H1 (cell line): ENCODE measurements at regions not wholly inside any gene's neighbourhood (a gene's known extent, or its start where the extent isn't known, plus 50 kb on each side); places are given as distances from the start of the nearest gene placed in this dataset.

Source experiments
- BCL11A ChIP-seq, 2 experiments: IDR thresholded peaks; one replicate each; pipeline ENCODE4 v1.6.1; 2011; ENCODE audit warnings: low read depth in 2 of 2, low read length in 2 of 2, mild to moderate bottlenecking in 2 of 2
- BRCA1 ChIP-seq: IDR thresholded peaks from 2 replicates; pipeline ENCODE4 v1.6.1; 2012; ENCODE audit warnings: low read depth, low read length, improper control_type of control experiment
- CHD1 ChIP-seq: IDR thresholded peaks from 2 replicates; pipeline ENCODE4 v1.6.1; 2012; ENCODE audit warnings: low read depth, low read length, improper control_type of control experiment
- CREB1 ChIP-seq: IDR thresholded peaks from 2 replicates; pipeline ENCODE4 v1.6.1; 2012; ENCODE audit warnings: inconsistent platforms
- RNF2 ChIP-seq: fragments of 200-900, 300-1000 bp; sonication (generic); IDR thresholded peaks from 2 replicates; pipeline ENCODE4 v1.7.1; 2016; ENCODE audit warnings: borderline replicate concordance, low read depth, mild to moderate bottlenecking, antibody characterized with exemption, low read length; ENCODE audit not compliant: poor library complexity, severe bottlenecking; ENCODE audit errors: missing control alignments
- SRF ChIP-seq: IDR thresholded peaks from 2 replicates; pipeline ENCODE4 v1.6.1; 2011; ENCODE audit warnings: mild to moderate bottlenecking, low read depth, low read length, moderate library complexity
- TF ChIP-seq, protein P1 (sequence below): IDR thresholded peaks from 2 replicates; pipeline ENCODE4 v1.6.1; 2011; ENCODE audit warnings: low read length, improper control_type of control experiment

DNA sequence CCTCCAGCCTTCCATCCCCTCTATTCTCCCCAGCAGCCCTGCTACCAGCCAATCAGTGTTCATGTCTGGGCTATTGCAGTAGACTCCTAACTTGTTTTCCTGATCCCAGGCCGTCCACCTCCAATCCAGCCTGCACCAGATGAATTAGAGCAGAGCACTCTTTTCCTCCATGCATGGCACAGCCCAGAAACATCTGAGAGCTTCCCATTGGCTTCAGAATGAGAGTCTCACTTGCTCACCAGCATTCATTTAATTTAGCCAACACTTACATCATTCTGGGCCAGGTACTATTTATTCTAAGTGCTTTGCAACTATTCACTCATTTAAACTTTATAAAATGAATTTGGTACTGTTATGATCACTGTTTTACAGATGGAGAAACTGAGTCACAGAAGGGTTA lies 51.4 kb upstream of the DUSP5 start (continued):
- TF ChIP-seq RNF2 (no peak), SRF (no peak), BCL11A (IDR thresholded peaks at IDR 0.05; ENCODE audit: low read depth in 2 of 2, low read length in 2 of 2) (no peak), CHD1 (no peak), CREB1 (no peak), BRCA1 (no peak)
- TF ChIP-seq, protein P1, sequence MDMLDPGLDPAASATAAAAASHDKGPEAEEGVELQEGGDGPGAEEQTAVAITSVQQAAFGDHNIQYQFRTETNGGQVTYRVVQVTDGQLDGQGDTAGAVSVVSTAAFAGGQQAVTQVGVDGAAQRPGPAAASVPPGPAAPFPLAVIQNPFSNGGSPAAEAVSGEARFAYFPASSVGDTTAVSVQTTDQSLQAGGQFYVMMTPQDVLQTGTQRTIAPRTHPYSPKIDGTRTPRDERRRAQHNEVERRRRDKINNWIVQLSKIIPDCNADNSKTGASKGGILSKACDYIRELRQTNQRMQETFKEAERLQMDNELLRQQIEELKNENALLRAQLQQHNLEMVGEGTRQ, result no peak
- TF ChIP-seq, all 59 proteins: peak for 0
